GM19468 (cell line): ENCODE measurements at regions not wholly inside any gene's neighbourhood (a gene's known extent, or its start where the extent isn't known, plus 50 kb on each side); places are given as distances from the start of the nearest gene placed in this dataset.
"Not testable (repeated sequence)": the region's sequence is repeated elsewhere in the genome, so short reads cannot be mapped to it uniquely, and the experiment has no call there.

ENCODE experiments used
- ATAC-seq: cut with Tn5 transposase; IDR thresholded peaks from one replicate; pipeline ENCODE4 v1.9.1; 2021; ENCODE audit warnings: mild to moderate bottlenecking, moderate library complexity, moderate number of reproducible peaks; ENCODE audit not compliant: unreplicated experiment; ENCODE audit errors: extremely low read depth

DNA sequence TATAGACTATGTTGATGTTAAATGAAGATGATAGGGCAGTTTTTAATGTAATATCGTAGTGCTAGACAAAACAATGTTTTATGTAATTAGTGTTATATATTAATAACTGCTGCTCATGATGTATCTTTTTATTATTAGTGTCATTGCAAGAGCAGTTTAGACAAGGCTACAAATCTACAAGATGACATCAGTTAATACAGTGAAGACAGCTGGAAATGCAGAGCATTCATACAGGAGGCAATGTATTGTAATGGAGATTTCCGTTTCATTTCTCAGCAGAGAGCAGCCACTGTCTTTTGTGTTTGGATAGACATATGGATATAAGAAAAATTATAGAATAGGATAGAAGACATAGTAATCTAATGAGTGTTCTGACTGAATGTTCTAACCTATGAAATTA lies 178.0 kb downstream of the FOXG1 start:
- no peak for ATAC-seq

DNA sequence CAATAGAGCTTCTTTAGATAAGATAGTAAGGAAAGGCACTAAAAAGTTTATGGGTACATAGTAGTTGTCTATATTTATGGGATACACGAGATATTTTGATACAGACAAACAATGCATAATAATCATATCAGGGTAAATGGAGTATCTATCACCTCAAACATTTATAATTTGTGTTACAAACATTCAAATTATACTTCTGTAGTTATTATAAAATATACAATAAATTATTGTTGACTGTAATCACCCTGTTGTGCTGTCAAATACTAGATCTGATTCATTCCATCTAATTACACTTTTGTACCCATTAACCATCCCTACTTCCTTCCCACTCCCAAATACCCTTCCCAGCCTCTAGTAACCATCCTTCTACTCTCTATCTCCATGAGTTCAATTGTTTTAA lies 179.7 kb downstream of the FOXG1 start:
- ATAC-seq = no peak

DNA sequence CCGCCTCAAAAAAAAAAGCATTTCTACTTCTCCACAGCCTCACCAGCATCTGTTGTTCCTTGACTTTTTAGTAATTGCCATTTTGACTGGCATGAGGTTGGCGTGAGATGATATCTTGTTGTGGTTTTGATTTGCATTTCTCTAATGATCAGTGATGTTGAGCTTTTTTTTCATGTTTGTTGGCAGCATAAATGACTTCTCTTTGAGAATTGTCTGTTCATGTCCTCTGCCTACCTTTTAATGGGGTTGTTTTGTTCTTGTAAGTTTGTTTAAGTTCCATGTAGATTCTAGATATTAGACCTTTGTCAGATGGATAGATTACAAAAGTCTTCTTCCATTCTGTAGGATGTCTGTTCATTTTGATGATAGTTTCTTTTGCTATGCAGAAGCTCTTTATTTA lies 182.9 kb downstream of the FOXG1 start:
- no peak for ATAC-seq

DNA sequence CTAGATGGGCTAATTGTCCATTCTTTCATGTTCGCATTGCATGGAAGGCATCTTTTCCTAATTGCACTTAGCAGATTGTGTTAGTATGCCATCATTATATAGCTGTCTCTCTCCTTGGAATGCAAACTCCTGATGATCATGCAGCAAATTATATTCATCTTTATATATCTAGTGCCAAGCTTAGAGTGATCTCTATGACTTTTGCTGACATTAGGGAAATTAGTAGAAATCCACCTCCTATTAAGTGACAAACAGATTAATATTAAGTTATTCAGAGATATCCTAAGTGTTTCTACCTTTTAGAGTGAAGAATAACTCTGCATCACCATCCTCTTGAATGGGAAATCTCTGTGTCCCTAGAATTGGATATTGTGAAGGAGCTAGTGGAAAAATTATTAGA lies 185.6 kb downstream of the FOXG1 start:
- no peak for ATAC-seq

DNA sequence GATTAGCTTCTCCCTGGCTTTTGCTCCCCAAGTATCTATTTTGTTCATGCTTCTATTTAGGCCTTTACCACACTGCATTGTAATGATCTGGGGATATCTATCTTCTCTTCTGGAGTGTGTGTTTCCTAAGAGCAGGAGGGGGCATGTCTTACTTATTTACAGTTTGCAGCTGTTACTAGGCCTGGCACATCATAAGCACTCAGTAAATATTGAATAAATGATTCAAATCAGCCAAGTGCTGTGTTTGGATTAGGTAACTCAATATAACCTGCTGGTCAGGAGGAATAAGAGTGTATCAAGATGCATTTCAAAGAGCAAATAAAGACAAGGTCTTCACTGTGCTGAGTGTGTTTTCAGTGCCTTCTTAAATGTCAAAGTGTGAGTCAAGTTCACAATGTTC lies 186.1 kb downstream of the FOXG1 start:
- no peak for ATAC-seq

DNA sequence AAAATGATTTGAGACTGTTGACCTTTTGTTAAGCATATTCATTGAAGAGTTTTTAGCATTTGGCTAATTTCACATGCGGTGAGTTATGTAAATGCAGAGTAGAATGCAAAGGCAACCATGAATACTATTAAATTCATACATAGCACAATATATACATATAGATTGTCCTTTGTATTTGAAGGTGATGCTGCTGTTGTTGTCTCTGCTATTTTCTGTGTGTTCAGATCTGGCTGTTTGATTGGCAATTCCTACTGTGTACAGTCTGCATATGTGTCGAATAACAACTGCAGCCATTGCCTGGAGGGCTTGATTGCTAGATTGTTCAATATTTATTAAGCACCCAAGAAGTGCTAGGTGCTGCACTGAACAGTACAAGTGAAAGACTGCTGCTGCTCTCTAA lies 187.4 kb downstream of the FOXG1 start:
- ATAC-seq = no peak

DNA sequence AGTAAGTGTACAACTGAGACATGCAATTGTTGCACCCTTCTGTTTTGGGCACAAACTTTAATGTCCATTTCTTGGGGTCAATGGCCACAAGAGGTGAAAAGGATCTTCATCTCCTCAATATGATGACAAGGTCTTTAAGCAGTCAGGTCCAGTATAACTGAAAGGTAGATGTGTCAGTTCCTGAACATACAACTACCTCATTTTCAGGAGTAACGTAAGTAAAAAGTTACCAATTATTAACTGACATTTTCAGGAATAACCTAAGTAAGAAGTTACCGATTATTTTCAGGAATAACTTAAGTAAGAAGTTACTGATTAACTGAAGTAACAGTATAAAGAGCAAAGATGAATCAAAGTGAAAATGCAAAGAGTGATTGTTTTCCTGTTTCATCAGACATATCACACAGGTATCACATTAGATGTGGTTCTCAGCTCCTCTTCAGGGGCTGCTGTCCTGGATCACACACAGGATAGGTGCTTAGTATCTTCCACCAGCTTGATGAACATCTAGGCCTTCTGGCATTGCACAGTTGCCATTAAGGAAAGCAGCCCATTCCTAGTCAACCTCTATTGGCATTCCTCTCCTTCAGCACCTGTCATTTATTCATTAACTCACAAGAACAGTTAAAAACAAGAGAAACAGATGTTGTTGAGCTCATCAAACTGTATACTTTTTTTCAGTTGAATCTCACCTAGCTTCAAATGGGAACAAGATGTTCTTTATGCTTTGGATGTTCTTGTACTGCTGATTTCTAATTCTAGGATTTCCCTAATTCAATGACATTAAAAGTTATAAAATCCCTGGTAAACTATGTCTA lies 200.0 kb downstream of the FOXG1 start:
- ATAC-seq = peak; percentile 73

DNA sequence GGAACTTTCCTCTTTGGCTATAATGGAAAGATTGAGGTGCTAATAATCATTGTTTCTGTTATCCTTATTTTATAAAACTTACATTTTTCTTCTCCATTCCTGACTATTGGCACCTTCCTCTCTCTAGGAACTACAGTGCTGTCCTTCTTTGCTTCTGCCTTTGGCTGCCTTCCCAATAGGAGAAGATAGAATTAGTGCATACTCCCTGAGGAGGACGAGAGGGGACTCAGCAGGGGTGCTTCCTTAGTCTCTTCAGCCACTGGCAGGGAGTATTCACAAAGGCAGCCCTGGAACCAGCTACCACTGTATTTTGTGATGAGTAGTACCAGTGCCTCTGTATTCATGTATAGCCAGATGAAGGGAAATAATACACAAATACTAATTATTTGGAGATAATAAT lies 208.5 kb downstream of the FOXG1 start:
- no peak for ATAC-seq

DNA sequence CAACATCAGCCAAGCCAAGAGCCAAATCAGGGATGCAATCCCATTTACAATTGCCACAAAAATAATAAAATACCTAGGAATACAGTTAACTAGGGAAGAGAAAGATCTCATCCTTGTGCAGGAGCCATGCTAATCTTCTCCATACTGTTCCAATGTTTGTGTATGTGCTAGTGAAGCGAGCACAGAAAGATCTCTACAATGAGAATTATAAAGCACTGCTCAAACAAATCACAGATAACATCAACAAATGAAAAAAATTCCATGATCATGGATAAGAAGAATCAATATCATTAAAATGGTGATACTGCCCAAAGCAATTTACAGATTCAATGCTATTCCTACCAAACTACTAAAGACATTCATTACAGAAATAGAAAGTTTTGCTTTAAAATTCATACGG lies 215.6 kb downstream of the FOXG1 start:
- ATAC-seq = no peak

DNA sequence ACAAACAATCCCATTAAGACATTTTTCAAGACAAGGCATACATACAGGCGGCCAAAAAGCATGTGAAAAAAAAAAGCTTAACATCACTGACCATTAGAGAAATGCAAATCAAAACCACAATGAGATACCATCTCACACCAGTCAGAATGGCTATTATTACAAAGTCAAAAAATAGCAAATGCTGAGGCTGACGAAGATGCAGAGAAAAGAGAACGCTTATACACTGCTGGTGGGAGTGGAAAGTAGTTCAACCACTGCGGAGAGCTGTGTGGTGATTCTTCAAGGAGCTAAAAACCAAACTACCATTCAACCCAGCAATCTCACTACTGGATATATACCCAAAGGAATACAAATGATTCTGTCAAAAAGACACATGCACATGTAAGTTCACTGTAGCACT lies 216.7 kb downstream of the FOXG1 start:
- no peak for ATAC-seq

DNA sequence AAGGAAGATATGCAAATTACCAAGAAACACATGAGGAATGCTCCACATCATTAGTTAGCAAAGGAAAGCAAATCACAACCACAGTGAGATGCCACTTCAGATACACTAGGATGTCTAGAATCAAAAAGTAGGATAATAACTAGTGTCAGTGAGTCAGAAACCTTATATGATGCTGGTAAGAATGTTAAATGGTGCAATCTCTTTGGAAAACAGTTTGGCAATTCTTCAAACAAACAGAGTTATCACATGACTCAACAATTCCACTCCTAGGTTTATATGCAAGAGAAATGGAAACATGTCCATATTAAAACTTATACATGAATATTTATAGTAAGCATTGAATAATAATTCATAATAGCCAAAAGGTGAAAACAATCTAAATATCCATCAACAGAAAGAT lies 220.9 kb downstream of the FOXG1 start:
- ATAC-seq = no peak

DNA sequence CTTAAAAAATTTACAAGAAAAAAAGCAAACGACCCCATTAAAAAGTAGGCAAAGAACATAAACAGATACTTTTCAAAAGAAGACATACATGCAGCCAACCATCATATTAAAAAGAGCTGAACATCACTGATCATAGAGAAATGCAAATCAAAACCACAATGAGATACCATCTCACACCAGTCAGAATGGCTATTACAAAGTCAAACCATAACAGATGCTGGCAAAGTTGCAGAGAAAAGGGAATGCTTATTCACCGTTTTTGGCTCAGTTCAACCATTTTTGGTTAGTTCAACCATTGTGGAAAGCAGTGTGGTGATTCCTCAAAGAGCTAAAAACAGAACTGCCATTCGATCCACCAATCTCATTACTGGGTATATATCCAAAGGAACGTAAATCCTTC lies 230.6 kb downstream of the FOXG1 start:
- not testable (repeated sequence) for ATAC-seq

DNA sequence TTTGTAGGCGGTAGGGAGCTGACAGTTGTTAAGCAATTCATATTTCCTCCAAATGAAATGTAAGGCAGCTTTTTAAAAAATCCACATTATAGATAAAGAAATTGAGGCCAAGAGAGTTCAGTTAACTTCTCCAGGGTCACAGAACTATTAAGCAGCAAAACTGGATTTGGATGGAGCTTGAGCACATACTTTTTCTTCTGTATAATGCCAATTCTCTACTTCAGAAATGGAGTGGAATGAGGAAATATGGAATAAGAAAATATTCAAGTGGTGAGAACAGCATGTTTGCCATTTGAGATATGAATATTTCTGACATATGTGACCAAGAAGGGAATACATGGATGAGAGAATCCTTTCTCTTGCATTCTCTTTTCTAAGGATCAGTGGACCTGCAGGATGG lies 233.1 kb downstream of the FOXG1 start:
- ATAC-seq = no peak

DNA sequence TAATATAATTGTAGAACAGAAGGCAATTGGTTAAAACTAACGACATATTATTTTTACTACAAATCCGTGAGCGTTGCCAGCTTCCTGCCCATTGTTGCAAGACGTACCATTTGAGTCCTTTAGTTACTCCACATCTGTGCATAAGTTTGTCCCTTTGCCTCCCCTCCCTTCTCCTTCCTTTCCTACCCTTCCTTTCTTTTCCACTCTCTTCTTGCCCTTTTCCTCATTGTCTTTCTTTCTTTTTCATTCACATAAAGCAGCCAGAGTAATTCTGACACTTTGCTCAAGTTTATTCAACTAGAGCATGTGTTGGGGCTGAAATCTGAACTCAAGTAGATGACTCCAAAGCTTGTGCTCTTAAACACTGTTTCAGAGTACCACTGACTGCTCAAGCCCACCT lies 239.1 kb downstream of the FOXG1 start:
- ATAC-seq = no peak

DNA sequence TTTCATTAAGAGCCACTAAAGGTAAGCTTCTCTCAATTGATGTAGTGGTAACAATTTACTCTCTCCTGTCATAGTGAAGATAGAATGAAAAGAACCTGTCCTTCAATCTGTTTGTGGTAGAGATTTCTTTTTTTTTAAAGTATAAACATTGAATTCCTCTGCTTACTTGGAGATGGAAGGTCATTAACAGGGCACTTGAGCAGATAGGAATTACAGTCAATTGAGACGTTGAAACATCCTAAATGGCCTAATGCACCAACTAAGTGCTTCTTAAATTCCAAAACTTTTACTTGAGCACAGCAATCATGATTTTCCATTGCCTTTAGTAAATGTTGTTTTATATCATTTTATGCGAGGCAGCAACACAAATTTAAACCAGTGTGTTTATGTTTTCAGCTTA lies 241.4 kb downstream of the FOXG1 start:
- no peak for ATAC-seq

DNA sequence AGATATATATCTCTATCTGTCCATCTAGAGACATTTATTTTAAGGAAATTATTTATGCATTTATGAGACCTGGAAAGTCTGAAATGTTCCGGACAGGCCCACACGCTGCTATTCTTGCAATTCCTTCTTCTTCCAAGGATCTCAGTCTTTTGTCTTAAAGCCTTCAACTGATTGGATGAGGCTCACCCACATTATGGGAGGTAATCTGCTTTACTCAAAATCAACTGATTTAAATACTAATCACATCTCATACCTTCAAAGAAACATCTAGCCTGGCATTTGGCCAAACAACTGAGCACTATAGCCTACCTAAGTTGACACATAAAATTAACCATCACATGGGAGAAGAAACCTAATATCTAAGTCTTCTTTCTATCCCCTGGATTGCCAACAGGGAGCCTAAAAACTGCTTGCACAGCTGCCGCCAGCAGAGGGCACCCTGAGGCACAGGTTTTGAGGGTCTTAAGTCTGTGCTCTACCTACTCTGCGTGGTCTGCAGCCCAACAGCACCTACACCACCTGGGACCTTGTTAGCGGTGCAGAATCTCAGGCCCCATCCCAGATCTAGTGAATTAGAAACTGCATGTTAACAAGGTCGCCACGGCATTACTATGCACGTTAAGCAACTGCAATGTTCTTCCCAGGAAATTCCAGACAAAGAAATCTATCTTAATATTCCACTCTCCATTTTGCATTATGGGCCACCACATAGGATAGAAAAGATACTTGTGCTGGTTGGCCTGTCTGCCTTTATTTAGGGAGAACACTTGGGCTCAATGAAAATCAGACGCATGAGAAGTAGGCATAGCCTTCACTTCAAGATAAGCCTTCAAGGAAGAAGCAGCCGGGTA lies 249.7 kb downstream of the FOXG1 start:
- ATAC-seq = no peak

DNA sequence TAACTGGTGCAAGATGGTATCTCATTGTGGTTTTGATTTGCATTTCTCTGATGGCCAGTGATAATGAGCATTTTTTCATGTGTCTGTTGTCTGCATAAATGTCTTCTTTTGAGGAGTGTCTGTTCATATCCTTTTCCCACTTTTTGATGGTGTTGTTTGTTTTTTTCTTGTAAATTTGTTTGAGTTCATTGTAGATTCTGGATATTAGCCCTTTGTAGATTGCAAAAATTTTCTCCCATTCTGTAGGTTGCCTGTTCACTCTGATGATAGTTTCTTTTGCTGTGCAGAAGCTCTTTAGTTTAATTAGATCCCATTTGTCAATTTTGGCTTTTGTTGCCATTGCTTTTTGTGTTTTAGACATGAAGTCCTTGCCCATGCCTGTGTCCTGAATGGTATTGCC lies 256.9 kb downstream of the FOXG1 start:
- ATAC-seq = not testable (repeated sequence)

DNA sequence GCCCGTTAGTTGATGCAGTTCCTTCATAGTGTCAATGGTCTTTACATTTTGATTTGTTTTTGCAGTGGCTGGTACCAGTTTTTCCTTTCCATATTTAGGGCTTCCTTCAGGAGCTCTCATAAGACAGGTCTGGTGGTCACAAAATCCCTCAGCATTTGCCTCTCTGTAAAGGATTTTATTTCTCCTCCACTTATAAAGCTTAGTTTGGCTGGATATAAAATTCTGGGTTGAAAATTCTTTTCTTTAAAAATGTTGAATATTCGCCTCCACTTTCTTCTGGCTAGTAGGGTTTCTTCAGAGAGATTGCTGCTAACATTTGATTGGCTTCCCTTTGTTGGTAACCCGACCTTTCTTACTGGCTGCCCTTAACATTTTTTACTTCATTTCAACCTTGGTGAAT lies 260.9 kb downstream of the FOXG1 start:
- not testable (repeated sequence) for ATAC-seq

DNA sequence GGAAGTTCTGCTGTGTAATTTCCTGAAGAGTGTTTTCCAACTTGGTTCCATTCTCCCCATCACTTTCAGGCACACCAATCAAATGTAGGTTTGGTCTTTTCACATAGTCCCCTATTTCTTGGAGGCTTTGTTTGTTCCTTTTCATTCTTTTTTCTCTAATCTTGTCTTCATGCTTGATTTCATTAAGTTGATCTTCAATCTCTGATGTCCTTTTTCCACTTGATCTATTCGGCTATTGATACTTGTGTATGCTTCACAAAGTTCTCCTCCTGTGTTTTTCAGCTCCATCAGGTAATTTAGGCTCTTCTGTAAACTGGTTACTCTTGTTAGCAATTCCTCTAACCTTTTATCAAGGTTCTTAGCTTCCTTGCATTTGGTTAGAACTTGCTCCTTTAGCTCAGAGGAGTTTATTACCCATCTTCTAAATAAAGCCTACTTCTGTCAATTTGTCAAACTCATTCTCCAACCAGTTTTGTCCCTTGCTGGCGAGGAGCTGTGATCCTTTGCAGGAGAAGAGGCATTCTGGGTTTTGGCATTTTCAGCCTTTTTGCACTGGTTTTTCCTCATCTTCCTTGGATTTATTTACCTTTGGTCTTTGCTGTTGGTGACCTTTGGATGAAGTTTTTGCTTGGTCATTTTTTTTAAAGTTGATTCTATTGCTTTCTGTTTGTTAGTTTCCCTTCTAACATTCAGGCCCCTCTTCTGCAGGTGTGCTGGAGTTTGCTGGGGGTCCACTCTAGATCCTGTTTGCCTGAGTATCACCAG lies 261.5 kb downstream of the FOXG1 start:
- not testable (repeated sequence) for ATAC-seq

DNA sequence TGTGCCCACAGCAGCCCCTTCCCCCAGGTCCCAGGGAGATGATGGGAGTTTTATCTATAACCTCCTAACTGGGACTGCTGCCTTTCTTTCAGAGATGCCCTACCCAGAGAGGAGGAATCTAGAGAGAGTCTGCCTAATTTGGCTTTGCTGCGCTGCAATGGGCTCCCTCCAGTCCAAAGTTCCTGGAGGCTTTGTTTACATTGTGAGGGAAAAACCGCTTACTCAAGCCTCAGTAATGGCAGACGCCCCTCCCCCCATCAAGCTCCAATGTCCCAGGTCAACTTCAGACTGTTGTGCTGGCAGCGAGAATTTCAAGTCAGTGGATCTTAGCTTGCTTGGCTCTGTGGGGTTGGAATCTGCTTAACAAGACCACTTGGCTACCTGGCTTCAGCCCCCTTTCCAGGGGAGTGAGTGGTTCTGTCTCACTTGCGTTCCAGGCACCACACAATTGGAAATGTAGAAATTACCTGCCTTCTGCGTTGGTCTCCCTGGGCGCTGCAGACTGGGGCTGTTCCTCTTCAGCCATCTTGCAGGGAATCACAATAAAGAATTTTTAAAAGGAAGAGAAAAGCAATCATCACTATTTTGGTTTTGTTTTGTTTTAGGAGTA lies 262.5 kb downstream of the FOXG1 start:
- no peak for ATAC-seq
